Upper lobe of right lung (tissue), 1 donor: ENCODE measurements at regions not wholly inside any gene's neighbourhood (a gene's known extent, or its start where the extent isn't known, plus 50 kb on each side); places are given as distances from the start of the nearest gene placed in this dataset.

Source experiments
- ATAC-seq: fragments of 200-7000 bp; cut with Tn5 transposase; one replicate; pipeline ENCODE4 v1.9.1; 2020; ENCODE audit warnings: mild to moderate bottlenecking, moderate library complexity
- DNase-seq: peaks from one replicate; pipeline ENCODE4 v3.0.0-alpha.2; 2020
- H3K27ac ChIP-seq: fragments of 200-600 bp; one replicate; pipeline ENCODE4 v1.8.0; 2022
- H3K27me3 ChIP-seq: fragments of 200-600 bp; one replicate; pipeline ENCODE4 v1.8.0; 2022; ENCODE audit warnings: mild to moderate bottlenecking
- H3K36me3 ChIP-seq: fragments of 200-600 bp; one replicate; pipeline ENCODE4 v1.8.0; 2022
- H3K4me1 ChIP-seq: fragments of 200-600 bp; one replicate; pipeline ENCODE4 v1.8.0; 2022
- H3K4me3 ChIP-seq: fragments of 200-600 bp; one replicate; pipeline ENCODE4 v1.8.0; 2022; ENCODE audit warnings: mild to moderate bottlenecking
- H3K9me3 ChIP-seq: fragments of 200-600 bp; one replicate; pipeline ENCODE4 v1.8.0; 2022
- CTCF ChIP-seq: fragments of 200-600 bp; IDR thresholded peaks from one replicate; pipeline ENCODE4 v1.8.0; 2022; ENCODE audit warnings: antibody characterized with exemption
- intact Hi-C: fragments of 100-400 bp; cut with DNase I; formaldehyde crosslinking; loops from one replicate; pipeline ENCODE4 v1.11.0; 2022
- donor health status: DM: no; HTN: yes; CAD: no; lungs with severe emphysema.

GRCh38 chr2:21404137-21404536 lies 280.4 kb downstream of the TDRD15 start:
- TF ChIP-seq CTCF: no peak
- Histone ChIP-seq H3K9me3 (no peaks in the 10 kb centered on the region), H3K27ac (no peak overlapping the region)

GRCh38 chr2:21404827-21405625 lies 281.3 kb downstream of the TDRD15 start:
- H3K9me3 ChIP-seq: no peaks in the 10 kb centered on the region
- no peaks in the 10 kb centered on the region for H3K27me3 ChIP-seq
- H3K36me3 ChIP-seq: no peaks in the 10 kb centered on the region
- no peak overlapping the region for H3K27ac ChIP-seq
- no peak for TF ChIP-seq CTCF
- H3K4me1 ChIP-seq: no peaks in the 10 kb centered on the region
- intact Hi-C loops: no loop called here
- DNase-seq (no peak), ATAC-seq (peak; percentile 63)
- no peak overlapping the region for H3K4me3 ChIP-seq

More at GRCh38 chr2:21404137-21404536, 280.4 kb downstream of the TDRD15 start:
- Histone ChIP-seq H3K27me3 (no peaks in the 10 kb centered on the region), H3K4me1 (no peaks in the 10 kb centered on the region), H3K36me3 (no peaks in the 10 kb centered on the region), H3K4me3 (no peak overlapping the region)
- intact Hi-C loops: no loop called here
- DNase-seq (no peak), ATAC-seq (no peak)

- no peak overlapping the region for H3K27ac ChIP-seq
- no peaks in the 10 kb centered on the region for H3K9me3 ChIP-seq
- no peaks in the 10 kb centered on the region for H3K27me3 ChIP-seq
- TF ChIP-seq CTCF: no peak
- DNase-seq (no peak), ATAC-seq (no peak)
- intact Hi-C loops: no loop called here
- no peaks in the 10 kb centered on the region for H3K4me1 ChIP-seq
- H3K4me3 ChIP-seq: no peak overlapping the region
- no peaks in the 10 kb centered on the region for H3K36me3 ChIP-seq
These were observed 282.6 kb downstream of the TDRD15 start for GRCh38 chr2:21406386-21406785.

GRCh38 chr2:21406911-21407310 lies 283.1 kb downstream of the TDRD15 start:
- H3K4me3 ChIP-seq: no peak overlapping the region
- no peak overlapping the region for H3K27ac ChIP-seq
- no peak for DNase-seq
- H3K36me3 ChIP-seq: no peaks in the 10 kb centered on the region
- intact Hi-C loops: no loop called here
- no peaks in the 10 kb centered on the region for H3K9me3 ChIP-seq
- no peak for TF ChIP-seq CTCF
- H3K27me3 ChIP-seq: no peaks in the 10 kb centered on the region
- ATAC-seq: no peak
- H3K4me1 ChIP-seq: no peaks in the 10 kb centered on the region

GRCh38 chr2:21407851-21408250 lies 284.1 kb downstream of the TDRD15 start:
- no peaks in the 10 kb centered on the region for H3K9me3 ChIP-seq
- no peaks in the 10 kb centered on the region for H3K36me3 ChIP-seq
- H3K27me3 ChIP-seq: no peaks in the 10 kb centered on the region
- no peak for ATAC-seq
- no peak for TF ChIP-seq CTCF
- no peak for DNase-seq
- no peak overlapping the region for H3K27ac ChIP-seq
- intact Hi-C loops: no loop called here
- H3K4me1 ChIP-seq: no peaks in the 10 kb centered on the region
- H3K4me3 ChIP-seq: no peak overlapping the region

- Histone ChIP-seq H3K4me1 (no peaks in the 10 kb centered on the region), H3K36me3 (no peaks in the 10 kb centered on the region), H3K27me3 (no peaks in the 10 kb centered on the region), H3K9me3 (no peaks in the 10 kb centered on the region), H3K4me3 (no peak overlapping the region), H3K27ac (no peak overlapping the region)
- intact Hi-C loops: no loop called here
- ATAC-seq: no peak
- no peak for TF ChIP-seq CTCF
- no peak for DNase-seq
These were observed 288.0 kb downstream of the TDRD15 start for GRCh38 chr2:21411741-21412140.
